H1 (cell line): ENCODE measurements at regions not wholly inside any gene's neighbourhood (a gene's known extent, or its start where the extent isn't known, plus 50 kb on each side); places are given as distances from the start of the nearest gene placed in this dataset.

Experiments used
- CTCF ChIA-PET: fragments of 300-600 bp; sonication (Branson Sonifier 250); formaldehyde crosslinking; loops from one replicate; lab custom pipeline; 2021; ENCODE audit not compliant: partially characterized antibody; lab: Charles Lee
- POLR2A ChIA-PET: fragments of 300-600 bp; sonication (Branson Sonifier 250); formaldehyde crosslinking; loops from one replicate; lab custom pipeline; 2021; ENCODE audit warnings: inconsistent platforms; ENCODE audit not compliant: partially characterized antibody; lab: Charles Lee
- DNase-seq, 2 experiments: peaks; one replicate each; pipeline versions ENCODE4 v3.0.0 to v3.0.0-alpha.2; 2010 to 2022; ENCODE audit warnings: low spot score in 2 of 2, low read depth in 1 of 2, mixed read lengths in 1 of 2
- FAIRE-seq: peaks from 2 replicates; lab custom pipeline; 2011; peaks lifted over from hg19 to GRCh38; lab: Jason Lieb, UNC
- H2AFZ ChIP-seq: 2 replicates; pipeline ENCODE4 v1.8.1; 2012; ENCODE audit warnings: low read length, inconsistent platforms
- H2AK5ac ChIP-seq: 2 replicates; pipeline ENCODE4 v1.6.1; 2013; ENCODE audit warnings: low read depth, low read length
- H2BK120ac ChIP-seq: replicated peaks from 2 replicates; pipeline ENCODE3; 2013; ENCODE audit warnings: low read depth, low read length, inconsistent platforms
- H2BK12ac ChIP-seq: 2 replicates; pipeline ENCODE4 v1.6.1; 2013; ENCODE audit warnings: low read depth, low read length
- H2BK15ac ChIP-seq: 2 replicates; pipeline ENCODE4 v1.6.1; 2013; ENCODE audit warnings: low read length
- H2BK20ac ChIP-seq: 2 replicates; pipeline ENCODE4 v1.6.1; 2013; ENCODE audit warnings: low read length
- H2BK5ac ChIP-seq: 2 replicates; pipeline ENCODE4 v1.6.1; 2013; ENCODE audit warnings: low read depth, low read length
- H3K14ac ChIP-seq: 2 replicates; pipeline ENCODE4 v1.6.1; 2013; ENCODE audit warnings: inconsistent platforms; ENCODE audit not compliant: insufficient read length
- H3K18ac ChIP-seq: 2 replicates; pipeline ENCODE4 v1.6.1; 2013; ENCODE audit warnings: low read length; ENCODE audit errors: extremely low read depth
- H3K23ac ChIP-seq: 2 replicates; pipeline ENCODE4 v1.6.1; 2013; ENCODE audit warnings: inconsistent platforms; ENCODE audit not compliant: insufficient read length
- H3K23me2 ChIP-seq: 2 replicates; pipeline ENCODE4 v1.6.1; 2013; ENCODE audit warnings: low read depth, low read length
- H3K27ac ChIP-seq: 2 replicates; pipeline ENCODE4 v1.6.1; 2011; ENCODE audit warnings: low read depth, low read length, inconsistent platforms
- H3K27me3 ChIP-seq, 4 experiments: replicated peaks in 1 of 4; 1 replicate in 1 of 4; 2 replicates in 3 of 4; pipeline versions ENCODE4 v1.6.1 to v1.8.1; 2011 to 2013; ENCODE audit warnings: low read length in 3 of 4, mild to moderate bottlenecking in 3 of 4, inconsistent platforms in 2 of 4, mixed read lengths in 2 of 4, moderate library complexity in 1 of 4; ENCODE audit not compliant: control insufficient read depth in 3 of 4, insufficient read depth in 3 of 4; ENCODE audit errors: extremely low read depth in 1 of 4
- H3K36me3 ChIP-seq, 4 experiments: 2 replicates each; pipeline versions ENCODE4 v1.6.1 to v1.8.1; 2011 to 2013; ENCODE audit warnings: mild to moderate bottlenecking in 4 of 4, low read length in 3 of 4, moderate library complexity in 2 of 4, control low read depth in 1 of 4, inconsistent platforms in 1 of 4; ENCODE audit not compliant: insufficient read depth in 4 of 4, control insufficient read depth in 2 of 4
- H3K4ac ChIP-seq: replicated peaks from 2 replicates; pipeline ENCODE3; 2013; ENCODE audit warnings: low read length, low read depth, mixed read lengths, inconsistent platforms; ENCODE audit not compliant: insufficient read length
- H3K4me1 ChIP-seq, 4 experiments: replicated peaks in 1 of 4; 1 replicate in 1 of 4; 2 replicates in 3 of 4; pipeline versions ENCODE4 v1.6.1 to v1.8.1; 2011 to 2013; ENCODE audit warnings: low read length in 3 of 4, inconsistent platforms in 2 of 4, mixed read lengths in 1 of 4; ENCODE audit not compliant: insufficient read depth in 4 of 4, control insufficient read depth in 3 of 4
- H3K4me2 ChIP-seq, 2 experiments: 2 replicates each; pipeline versions ENCODE4 v1.6.1 to v1.8.1; 2011 to 2013; ENCODE audit warnings: low read depth in 2 of 2, low read length in 2 of 2, control low read depth in 1 of 2, inconsistent platforms in 1 of 2, mild to moderate bottlenecking in 1 of 2; ENCODE audit not compliant: insufficient read depth in 1 of 2
- H3K4me3 ChIP-seq, 4 experiments: fragments of 200-600, 300-600 bp in 1 of 4; sonication (generic), shearing (Covaris generic), sonication (Bioruptor Twin) in 1 of 4; 2 replicates each; pipeline versions ENCODE4 v1.5.1 to v1.8.1; 2011 to 2016; ENCODE audit warnings: low read length in 4 of 4, low read depth in 3 of 4, control low read depth in 2 of 4, inconsistent platforms in 2 of 4, mild to moderate bottlenecking in 2 of 4, mixed read lengths in 1 of 4, moderate library complexity in 1 of 4; ENCODE audit not compliant: insufficient read depth in 2 of 4; ENCODE audit errors: extremely low read depth in 1 of 4
- H3K56ac ChIP-seq: replicated peaks from 2 replicates; pipeline ENCODE3; 2013; ENCODE audit warnings: low read depth, mild to moderate bottlenecking, mixed read lengths, low read length, inconsistent platforms; ENCODE audit not compliant: insufficient read length
- H3K79me1 ChIP-seq: 2 replicates; pipeline ENCODE4 v1.6.1; 2013; ENCODE audit warnings: low read depth, low read length, control low read depth
- H3K79me2 ChIP-seq, 2 experiments: 2 replicates each; pipeline versions ENCODE4 v1.6.1 to v1.8.1; 2012 to 2013; ENCODE audit warnings: low read length in 2 of 2, mild to moderate bottlenecking in 2 of 2, inconsistent platforms in 1 of 2; ENCODE audit not compliant: insufficient read depth in 2 of 2, control insufficient read depth in 1 of 2
- H3K9ac ChIP-seq, 4 experiments: replicated peaks in 1 of 4; 1 replicate in 1 of 4; 2 replicates in 3 of 4; pipeline versions ENCODE4 v1.6.1 to v1.8.1; 2011 to 2013; ENCODE audit warnings: low read depth in 3 of 4, low read length in 3 of 4, control low read depth in 2 of 4, mild to moderate bottlenecking in 2 of 4, moderate library complexity in 2 of 4, inconsistent platforms in 1 of 4; ENCODE audit errors: extremely low read depth in 1 of 4
- H3K9me3 ChIP-seq, 2 experiments: 2 replicates each; pipeline versions ENCODE4 v1.6.1 to v1.8.1; 2012 to 2013; ENCODE audit warnings: mild to moderate bottlenecking in 2 of 2, moderate library complexity in 2 of 2, control low read depth in 1 of 2, inconsistent platforms in 1 of 2, low read depth in 1 of 2, low read length in 1 of 2, mixed read lengths in 1 of 2; ENCODE audit not compliant: insufficient read depth in 2 of 2
- H4K20me1 ChIP-seq, 2 experiments: replicated peaks in 1 of 2; 2 replicates each; pipeline versions ENCODE3 to v1.8.1; 2011 to 2013; ENCODE audit warnings: inconsistent platforms in 2 of 2, low read length in 2 of 2, mild to moderate bottlenecking in 1 of 2; ENCODE audit not compliant: insufficient read depth in 2 of 2, control insufficient read depth in 1 of 2
- H4K5ac ChIP-seq: 2 replicates; pipeline ENCODE4 v1.6.1; 2013; ENCODE audit warnings: low read length, low read depth, mixed read lengths, inconsistent platforms; ENCODE audit not compliant: insufficient read length
- H4K8ac ChIP-seq: 2 replicates; pipeline ENCODE4 v1.8.0; 2013; ENCODE audit warnings: mild to moderate bottlenecking, moderate library complexity, low read length, inconsistent platforms; ENCODE audit not compliant: insufficient read depth; ENCODE audit errors: extremely low read depth
- H4K91ac ChIP-seq: replicated peaks from 2 replicates; pipeline ENCODE3; 2013; ENCODE audit warnings: low read length, mixed read lengths, inconsistent platforms; ENCODE audit not compliant: insufficient read length
- ATF2 ChIP-seq: IDR thresholded peaks from 2 replicates; pipeline ENCODE4 v1.6.1; 2012; ENCODE audit warnings: low read length, inconsistent platforms
- ATF3 ChIP-seq: IDR thresholded peaks from 2 replicates; pipeline ENCODE4 v1.6.1; 2011; ENCODE audit warnings: low read depth, mild to moderate bottlenecking, low read length; ENCODE audit not compliant: insufficient read depth
- CBX5 ChIP-seq: fragments of 300-800, 300-1000 bp; sonication (generic); IDR thresholded peaks from 2 replicates; pipeline ENCODE4 v1.7.1; 2016; ENCODE audit warnings: antibody characterized with exemption, low read length, low read depth
- CEBPB ChIP-seq: IDR thresholded peaks from 2 replicates; pipeline ENCODE4 v1.6.1; 2012; ENCODE audit warnings: low read depth, low read length
- CTBP2 ChIP-seq: IDR thresholded peaks from 2 replicates; pipeline ENCODE4 v1.7.0; 2011; ENCODE audit warnings: borderline replicate concordance, mild to moderate bottlenecking, moderate library complexity, mixed read lengths, low read length; ENCODE audit not compliant: insufficient read depth, insufficient read length
- GABPA ChIP-seq: IDR thresholded peaks from 2 replicates; pipeline ENCODE4 v1.6.1; 2011; ENCODE audit warnings: mild to moderate bottlenecking, low read length, moderate library complexity, borderline replicate concordance; ENCODE audit not compliant: insufficient read depth
- MAX ChIP-seq: IDR thresholded peaks from 2 replicates; pipeline ENCODE4 v1.6.1; 2012; ENCODE audit warnings: inconsistent platforms
- POLR2A ChIP-seq, 2 experiments: IDR thresholded peaks; 1 replicate in 1 of 2; 2 replicates in 1 of 2; pipeline ENCODE4 v1.6.1; 2011; ENCODE audit warnings: low read depth in 2 of 2, low read length in 2 of 2, mild to moderate bottlenecking in 2 of 2; ENCODE audit errors: control extremely low read depth in 1 of 2
- RAD21 ChIP-seq, 2 experiments: IDR thresholded peaks in 1 of 2; conservative IDR thresholded peaks in 1 of 2; 2 replicates each; pipeline ENCODE4 v1.6.1; 2011; ENCODE audit warnings: low read depth in 2 of 2, low read length in 2 of 2, improper control_type of control experiment in 1 of 2, inconsistent platforms in 1 of 2, mild to moderate bottlenecking in 1 of 2, moderate library complexity in 1 of 2
- SAP30 ChIP-seq: fragments of 300-600 bp; sonication (generic); IDR thresholded peaks from 2 replicates; pipeline ENCODE4 v1.7.1; 2012; ENCODE audit warnings: low read length, moderate library complexity, mild to moderate bottlenecking, inconsistent platforms; ENCODE audit not compliant: insufficient read depth, insufficient replicate concordance
- SIRT6 ChIP-seq: IDR thresholded peaks from one replicate; pipeline ENCODE4 v1.7.1; 2012; ENCODE audit warnings: low read length, inconsistent platforms
- SP2 ChIP-seq: IDR thresholded peaks from 2 replicates; pipeline ENCODE4 v1.6.1; 2012; ENCODE audit warnings: mild to moderate bottlenecking, low read length, inconsistent platforms
- SP4 ChIP-seq: IDR thresholded peaks from 2 replicates; pipeline ENCODE4 v1.6.1; 2012; ENCODE audit warnings: low read length, inconsistent platforms
- WGBS, 2 experiments: shearing (Covaris generic) in 1 of 2; methylation state at CpG; one replicate each; pipeline versions ENCODE4 v1.1.6 to v1.1.7; 2013 to 2015; ENCODE audit warnings: low lambda C conversion rate in 2 of 2, mixed read lengths in 2 of 2, inconsistent platforms in 1 of 2, low coverage in 1 of 2, missing lambda C conversion rate in 1 of 2; ENCODE audit not compliant: insufficient replicate concordance in 2 of 2, insufficient coverage in 1 of 2, insufficient read length in 1 of 2; ENCODE audit errors: extremely low coverage in 1 of 2, missing lambda C conversion rate in 1 of 2; 5-methylcytosine and 5-hydroxymethylcytosine counted together

GRCh38 chr4:131339137-131339536 is 1810.0 kb upstream of the PCDH10 start:
- 93% methylated on average over 2 of the region's 2 CpGs; no CpG with 5 or more reads in 1 of the 2 experiments for WGBS, 2 experiments
- no peak overlapping the region for H2BK5ac ChIP-seq
- no peak overlapping the region for H3K4me3 ChIP-seq
- no peak overlapping the region for H4K5ac ChIP-seq
- no peaks in the 10 kb centered on the region for H3K9me3 ChIP-seq
- FAIRE-seq (no peak), DNase-seq (no peak)
- H2BK12ac ChIP-seq = no peak overlapping the region
- H3K27me3 ChIP-seq = no peaks in the 10 kb centered on the region
- CTCF ChIA-PET = interaction anchor here (0.8 kb wide), 1 partner anchor 1344 kb away, joined by 3 read pairs; no protein-coding TSS in a partner anchor
- H2BK120ac ChIP-seq = no peak overlapping the region
- H3K23me2 ChIP-seq = no peaks in the 10 kb centered on the region
- H3K4me1 ChIP-seq = no peaks in the 10 kb centered on the region
- no peak overlapping the region for H3K18ac ChIP-seq
- no peak overlapping the region for H3K56ac ChIP-seq
- H2AK5ac ChIP-seq = no peak overlapping the region
- no peak overlapping the region for H4K8ac ChIP-seq
- H2AFZ ChIP-seq = no peak overlapping the region
- H3K9ac ChIP-seq = no peak overlapping the region
- H3K79me1 ChIP-seq = no peaks in the 10 kb centered on the region
- H4K91ac ChIP-seq = no peak overlapping the region
- H3K36me3 ChIP-seq = no peaks in the 10 kb centered on the region
- no peak overlapping the region for H3K27ac ChIP-seq
- POLR2A ChIA-PET = no interaction called here
- no peak overlapping the region for H3K14ac ChIP-seq
- no peaks in the 10 kb centered on the region for H3K79me2 ChIP-seq
- H3K4me2 ChIP-seq = no peak overlapping the region
- no peak overlapping the region for H3K23ac ChIP-seq
- no peaks in the 10 kb centered on the region for H4K20me1 ChIP-seq
- no peak overlapping the region for H2BK15ac ChIP-seq
- no peak overlapping the region for H3K4ac ChIP-seq
- H2BK20ac ChIP-seq = no peak overlapping the region
- TF ChIP-seq MAX = no peak
- TF ChIP-seq SP4 = no peak
- no peak for TF ChIP-seq RAD21 (IDR thresholded peaks at IDR 0.05 in 1 of 2, conservative IDR thresholded peaks at IDR 0.05 in 1 of 2; ENCODE audit: low read depth in 2 of 2, low read length in 2 of 2)
- no peak for TF ChIP-seq CBX5
- TF ChIP-seq CTBP2 = no peak
- no peak for TF ChIP-seq ATF2
- no peak for TF ChIP-seq SAP30
- no peak for TF ChIP-seq CEBPB
- no peak for TF ChIP-seq POLR2A (IDR thresholded peaks at IDR 0.05; ENCODE audit: control extremely low read depth in 1 of 2, low read depth in 2 of 2, low read length in 2 of 2)
- TF ChIP-seq ATF3 = no peak
- no peak for TF ChIP-seq SIRT6
- TF ChIP-seq GABPA = no peak
- no peak for TF ChIP-seq SP2
